NB4 (cell line): ENCODE measurements at regions not wholly inside any gene's neighbourhood (a gene's known extent, or its start where the extent isn't known, plus 50 kb on each side); places are given as distances from the start of the nearest gene placed in this dataset.
"Not testable (repeated sequence)": the region's sequence is repeated elsewhere in the genome, so short reads cannot be mapped to it uniquely, and the experiment has no call there.

Experiments
- DNase-seq: peaks from one replicate; pipeline ENCODE4 v3.0.0; 2010; ENCODE audit warnings: low read depth
- H3K4me3 ChIP-seq: one replicate; pipeline ENCODE4 v1.5.1; 2011; ENCODE audit warnings: mild to moderate bottlenecking, low read depth, low read length, moderate library complexity
- MAX ChIP-seq: IDR thresholded peaks from 2 replicates; pipeline ENCODE4 v1.6.1; 2011; ENCODE audit warnings: low read depth, low read length
- MYC ChIP-seq: IDR thresholded peaks from 2 replicates; pipeline ENCODE4 v1.6.1; 2011; ENCODE audit warnings: low read depth, low read length
- POLR2A ChIP-seq: IDR thresholded peaks from 2 replicates; pipeline ENCODE4 v1.6.1; 2011; ENCODE audit warnings: mild to moderate bottlenecking; ENCODE audit not compliant: insufficient read length; ENCODE audit errors: extremely low read depth
- TF ChIP-seq, protein P1 (sequence below): IDR thresholded peaks from one replicate; pipeline ENCODE4 v1.5.1; 2012; ENCODE audit warnings: low read depth, low read length

- H3K4me3 ChIP-seq, result no peak overlapping the region
- no peak for DNase-seq
- no peak for TF ChIP-seq MAX
- no peak for TF ChIP-seq POLR2A
- TF ChIP-seq MYC, result no peak
- TF ChIP-seq, protein P1, sequence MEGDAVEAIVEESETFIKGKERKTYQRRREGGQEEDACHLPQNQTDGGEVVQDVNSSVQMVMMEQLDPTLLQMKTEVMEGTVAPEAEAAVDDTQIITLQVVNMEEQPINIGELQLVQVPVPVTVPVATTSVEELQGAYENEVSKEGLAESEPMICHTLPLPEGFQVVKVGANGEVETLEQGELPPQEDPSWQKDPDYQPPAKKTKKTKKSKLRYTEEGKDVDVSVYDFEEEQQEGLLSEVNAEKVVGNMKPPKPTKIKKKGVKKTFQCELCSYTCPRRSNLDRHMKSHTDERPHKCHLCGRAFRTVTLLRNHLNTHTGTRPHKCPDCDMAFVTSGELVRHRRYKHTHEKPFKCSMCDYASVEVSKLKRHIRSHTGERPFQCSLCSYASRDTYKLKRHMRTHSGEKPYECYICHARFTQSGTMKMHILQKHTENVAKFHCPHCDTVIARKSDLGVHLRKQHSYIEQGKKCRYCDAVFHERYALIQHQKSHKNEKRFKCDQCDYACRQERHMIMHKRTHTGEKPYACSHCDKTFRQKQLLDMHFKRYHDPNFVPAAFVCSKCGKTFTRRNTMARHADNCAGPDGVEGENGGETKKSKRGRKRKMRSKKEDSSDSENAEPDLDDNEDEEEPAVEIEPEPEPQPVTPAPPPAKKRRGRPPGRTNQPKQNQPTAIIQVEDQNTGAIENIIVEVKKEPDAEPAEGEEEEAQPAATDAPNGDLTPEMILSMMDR, result no peak
Observed at GRCh38 chr18:34511879-34512278, 198.2 kb upstream of the DTNA start.

- H3K4me3 ChIP-seq, result no peak overlapping the region
- TF ChIP-seq MYC (no peak), POLR2A (no peak), MAX (no peak)
- DNase-seq, result no peak
Observed at GRCh38 chr18:34514238-34514637, 195.9 kb upstream of the DTNA start.

- no peak for DNase-seq
- H3K4me3 ChIP-seq, result no peak overlapping the region
- TF ChIP-seq, protein P1, result no peak
- TF ChIP-seq POLR2A, result no peak
- TF ChIP-seq MYC, result no peak
- TF ChIP-seq MAX, result no peak
Observed at GRCh38 chr18:34514957-34515356, 195.1 kb upstream of the DTNA start.

GRCh38 chr18:34516355-34516754, 193.7 kb upstream of the DTNA start:
- DNase-seq, H3K4me3 ChIP-seq: not testable (repeated sequence)

GRCh38 chr18:34516996-34517395, 193.1 kb upstream of the DTNA start:
- not testable (repeated sequence) for H3K4me3 ChIP-seq, DNase-seq

- no peak for DNase-seq
- no peak overlapping the region for H3K4me3 ChIP-seq
- TF ChIP-seq, protein P1, result no peak
- no peak for TF ChIP-seq MAX
Observed at GRCh38 chr18:34521040-34521439, 189.1 kb upstream of the DTNA start.

DNA sequence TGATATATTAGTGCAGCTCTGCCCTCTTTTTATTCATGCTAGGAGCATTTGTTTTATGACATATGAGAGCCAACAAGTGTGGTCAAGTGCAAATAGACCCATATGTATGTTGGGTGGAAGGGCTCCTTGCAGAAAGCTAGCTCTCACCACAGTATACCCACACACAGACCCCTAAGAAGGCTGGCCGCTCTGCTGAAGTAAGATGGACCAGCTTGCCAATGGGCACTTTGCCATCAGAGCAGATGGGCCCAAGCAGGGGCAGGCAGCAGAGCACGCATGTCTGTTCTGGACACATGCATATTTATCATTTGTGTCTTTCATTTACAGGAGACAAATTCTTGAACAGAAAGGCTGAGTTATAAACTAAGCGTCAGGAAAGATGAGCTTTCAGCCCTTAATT, 187.5 kb upstream of the DTNA start:
- H3K4me3 ChIP-seq, result no peak overlapping the region
- no peak for DNase-seq
- TF ChIP-seq, protein P1, result no peak
- TF ChIP-seq POLR2A (no peak), MYC (no peak)

GRCh38 chr18:34525244-34525643, 184.9 kb upstream of the DTNA start:
- H3K4me3 ChIP-seq, result no peak overlapping the region
- DNase-seq, result no peak
- no peak for TF ChIP-seq MYC
- TF ChIP-seq, protein P1, result no peak
- TF ChIP-seq POLR2A, result no peak
- no peak for TF ChIP-seq MAX
